ENCODE measurements at regions not wholly inside any gene's neighbourhood (a gene's known extent, or its start where the extent isn't known, plus 50 kb on each side); places are given as distances from the start of the nearest gene placed in this dataset.
"Not testable (repeated sequence)": the region's sequence is repeated elsewhere in the genome, so short reads cannot be mapped to it uniquely, and the experiment has no call there.

GRCh38 chr1:60740154-60740553 is 342.2 kb upstream of the NFIA start:
- no peak for DNase-seq (ENCODE audit: low read depth in 2 of 2)

- no peak for DNase-seq (ENCODE audit: low read depth in 2 of 2)
Observed at GRCh38 chr1:60739729-60740128, 342.6 kb upstream of the NFIA start.

- DNase-seq (ENCODE audit: low read depth in 2 of 2), result no peak
Observed at GRCh38 chr1:60732977-60733401, 349.4 kb upstream of the NFIA start.

GRCh38 chr1:60731321-60731720 is 351.0 kb upstream of the NFIA start:
- no peak for DNase-seq (ENCODE audit: low read depth in 2 of 2)

- DNase-seq (ENCODE audit: low read depth in 2 of 2), result no peak
Observed at GRCh38 chr1:60727552-60727951, 354.8 kb upstream of the NFIA start.

GRCh38 chr1:60716472-60716871 is 365.9 kb upstream of the NFIA start:
- DNase-seq (ENCODE audit: low read depth in 2 of 2), result no peak

GRCh38 chr1:60715970-60716369 is 366.4 kb upstream of the NFIA start:
- no peak for DNase-seq (ENCODE audit: low read depth in 2 of 2)

GRCh38 chr1:60709426-60709825 is 372.9 kb upstream of the NFIA start:
- no peak for DNase-seq (ENCODE audit: low read depth in 2 of 2)

- no peak for DNase-seq (ENCODE audit: low read depth in 2 of 2)
Observed at GRCh38 chr1:60705026-60705425, 377.3 kb upstream of the NFIA start.

- no peak for DNase-seq (ENCODE audit: low read depth in 2 of 2)
Observed at GRCh38 chr1:60703155-60703554, 379.2 kb upstream of the NFIA start.

- no peak for DNase-seq (ENCODE audit: low read depth in 2 of 2)
Observed at GRCh38 chr1:60699325-60699724, 383.0 kb upstream of the NFIA start.

- DNase-seq (ENCODE audit: low read depth in 2 of 2), result no peak
Observed at GRCh38 chr1:60697204-60697994, 385.0 kb upstream of the NFIA start.

- no peak for DNase-seq (ENCODE audit: low read depth in 2 of 2)
Observed at GRCh38 chr1:60696512-60696911, 385.8 kb upstream of the NFIA start.

- DNase-seq (ENCODE audit: low read depth in 2 of 2), result no peak
Observed at GRCh38 chr1:60695716-60696171, 386.6 kb upstream of the NFIA start.

- no peak for DNase-seq (ENCODE audit: low read depth in 2 of 2)
Observed at GRCh38 chr1:60694980-60695379, 387.4 kb upstream of the NFIA start.

- DNase-seq (ENCODE audit: low read depth in 2 of 2), result no peak
Observed at GRCh38 chr1:60692031-60692430, 390.3 kb upstream of the NFIA start.

GRCh38 chr1:60688221-60688620 is 394.1 kb upstream of the NFIA start:
- not testable (repeated sequence) for DNase-seq (ENCODE audit: low read depth in 2 of 2)

GRCh38 chr1:60681095-60681860 is 401.1 kb upstream of the NFIA start:
- no peak for DNase-seq (ENCODE audit: low read depth in 2 of 2)

GRCh38 chr1:60679524-60680375 is 402.6 kb upstream of the NFIA start:
- DNase-seq (ENCODE audit: low read depth in 2 of 2), result no peak

- DNase-seq (ENCODE audit: low read depth in 2 of 2), result no peak
Observed at GRCh38 chr1:60678802-60679201, 403.6 kb upstream of the NFIA start.

- no peak for DNase-seq (ENCODE audit: low read depth in 2 of 2)
Observed at GRCh38 chr1:60678391-60678790, 404.0 kb upstream of the NFIA start.

- DNase-seq (ENCODE audit: low read depth in 2 of 2), result no peak
Observed at GRCh38 chr1:60672449-60672848, 409.9 kb upstream of the NFIA start.

All from fibroblast of skin of left biceps (primary cell).